ENCODE measurements at regions not wholly inside any gene's neighbourhood (a gene's known extent, or its start where the extent isn't known, plus 50 kb on each side); places are given as distances from the start of the nearest gene placed in this dataset.
"Not testable (repeated sequence)": the region's sequence is repeated elsewhere in the genome, so short reads cannot be mapped to it uniquely, and the experiment has no call there.

GRCh38 chr16:18263046-18263445 lies 73.5 kb downstream of the NPIPA8 start:
- not testable (repeated sequence) for DNase-seq

DNA sequence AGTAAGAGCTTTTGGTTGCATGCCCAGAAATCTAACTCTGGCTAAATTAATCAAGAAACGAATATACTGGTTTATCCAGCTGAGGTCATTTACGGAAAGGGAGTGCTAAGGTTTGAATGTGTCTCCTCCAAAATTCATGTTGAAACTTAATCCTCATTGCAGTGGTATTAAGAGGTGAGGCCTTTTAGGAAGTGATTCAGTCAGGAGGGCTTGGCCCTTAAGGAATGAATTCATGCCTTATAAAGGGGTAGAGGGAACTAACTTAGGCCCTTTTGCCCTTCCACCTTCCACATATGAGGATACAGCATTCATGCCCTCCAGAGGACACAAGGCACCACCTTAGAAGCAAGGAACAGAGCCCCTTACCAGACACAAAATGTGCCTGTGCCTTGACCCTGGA lies 74.7 kb downstream of the NPIPA8 start:
- not testable (repeated sequence) for DNase-seq

GRCh38 chr16:18259496-18260176 lies 76.9 kb downstream of the NPIPA8 start:
- DNase-seq: not testable (repeated sequence)

DNA sequence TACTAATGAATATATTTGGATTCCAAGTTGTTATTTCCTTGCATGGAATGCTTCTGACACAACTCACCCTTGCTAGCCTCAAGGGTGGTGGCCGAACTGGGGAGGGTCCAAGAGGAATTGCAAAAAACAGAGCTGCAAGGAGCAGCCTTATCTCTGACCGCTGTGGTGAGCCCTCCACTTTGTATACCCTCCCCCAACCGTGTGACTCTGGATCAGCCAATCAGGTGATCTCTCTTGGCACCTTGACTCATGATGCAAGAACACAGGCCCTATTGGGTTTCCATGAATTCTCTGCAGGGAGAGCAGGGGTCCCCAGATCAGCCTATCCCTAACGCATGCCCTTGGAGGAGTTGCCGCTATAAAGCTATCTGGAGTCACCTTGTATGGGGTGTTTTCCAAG lies 83.6 kb downstream of the NPIPA8 start:
- DNase-seq: not testable (repeated sequence)

DNA sequence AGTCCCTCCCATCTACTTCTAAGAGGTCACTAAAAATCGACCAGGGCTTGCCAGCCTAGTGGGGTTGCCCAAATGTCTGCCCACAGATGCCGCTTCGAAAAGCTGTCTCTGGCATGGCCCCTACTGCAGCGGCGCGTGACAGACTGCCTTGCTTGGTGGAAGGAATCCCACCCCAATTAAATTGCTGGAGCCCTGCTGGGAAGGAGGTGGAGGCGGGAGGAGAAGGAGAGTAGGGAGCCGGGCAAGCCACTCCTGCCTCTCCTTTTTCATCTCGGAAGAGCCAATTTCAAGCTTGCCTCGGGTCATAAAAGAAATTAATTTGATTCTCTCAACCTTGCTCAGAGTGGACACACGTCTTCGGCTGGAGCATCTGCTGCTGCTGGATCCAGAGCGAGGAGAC lies 106.0 kb downstream of the NPIPA8 start:
- DNase-seq: not testable (repeated sequence)

- DNase-seq: not testable (repeated sequence)
Observed at GRCh38 chr16:18222054-18223009, 114.2 kb downstream of the NPIPA8 start.

GRCh38 chr16:18217741-18218140 lies 118.8 kb downstream of the NPIPA8 start:
- DNase-seq: not testable (repeated sequence)

DNA sequence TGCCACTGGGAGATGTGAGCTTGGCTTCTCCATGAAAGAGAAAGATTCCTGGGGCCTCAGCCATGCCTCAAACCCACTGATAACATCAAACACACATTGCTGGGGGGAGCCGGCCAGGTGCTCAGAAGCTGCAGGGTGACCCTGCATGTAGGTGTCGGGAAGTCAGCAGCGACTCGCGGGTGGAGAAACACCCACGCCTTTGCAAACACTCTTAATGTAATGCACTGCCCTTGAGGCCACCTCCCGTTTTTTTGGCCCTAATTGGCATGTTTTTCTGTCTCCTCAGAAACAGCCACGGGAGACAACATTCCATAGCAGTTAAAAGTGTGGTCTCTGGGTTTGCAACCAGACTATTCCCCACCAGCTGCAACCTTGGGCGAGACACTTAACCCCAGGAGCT lies 119.7 kb downstream of the NPIPA8 start:
- DNase-seq: not testable (repeated sequence)

DNA sequence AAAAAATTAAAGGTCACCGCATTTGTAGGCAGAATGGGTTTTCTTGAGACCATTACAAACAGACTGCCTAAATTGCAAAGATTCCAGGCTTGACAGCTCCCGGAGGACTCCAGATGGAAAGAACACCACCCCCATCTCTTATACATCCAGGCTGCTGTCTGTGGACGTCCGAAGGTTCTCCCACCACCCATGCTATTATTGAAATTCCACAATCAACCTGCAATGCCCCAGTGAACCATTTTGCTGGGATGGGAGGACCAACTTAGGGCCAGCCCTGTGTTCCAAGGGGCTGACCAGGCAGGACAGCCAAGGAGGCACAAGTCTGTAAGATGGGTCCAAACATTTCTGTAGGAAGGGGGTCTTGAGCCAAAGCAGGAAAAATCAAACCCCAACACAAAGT lies 122.7 kb downstream of the NPIPA8 start:
- not testable (repeated sequence) for DNase-seq

DNA sequence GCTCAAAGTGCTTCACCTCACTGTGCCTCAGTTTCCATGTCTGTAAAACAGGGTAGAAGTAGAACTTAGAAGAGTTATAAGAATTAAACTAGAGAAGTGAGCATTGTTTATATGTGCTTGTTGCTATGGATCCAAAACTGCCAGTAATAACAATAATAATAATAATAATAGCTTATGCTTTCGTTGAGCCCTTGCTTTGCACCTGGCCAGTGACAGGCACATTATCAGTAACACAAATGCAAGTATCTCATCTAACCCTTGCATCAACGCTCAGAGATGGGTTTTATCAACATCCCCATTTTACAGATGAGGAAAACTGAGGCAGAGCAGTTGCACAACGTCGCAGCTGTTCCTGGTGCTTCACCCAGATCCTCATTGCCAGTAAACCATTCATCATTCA lies 125.0 kb downstream of the NPIPA8 start:
- not testable (repeated sequence) for DNase-seq

DNA sequence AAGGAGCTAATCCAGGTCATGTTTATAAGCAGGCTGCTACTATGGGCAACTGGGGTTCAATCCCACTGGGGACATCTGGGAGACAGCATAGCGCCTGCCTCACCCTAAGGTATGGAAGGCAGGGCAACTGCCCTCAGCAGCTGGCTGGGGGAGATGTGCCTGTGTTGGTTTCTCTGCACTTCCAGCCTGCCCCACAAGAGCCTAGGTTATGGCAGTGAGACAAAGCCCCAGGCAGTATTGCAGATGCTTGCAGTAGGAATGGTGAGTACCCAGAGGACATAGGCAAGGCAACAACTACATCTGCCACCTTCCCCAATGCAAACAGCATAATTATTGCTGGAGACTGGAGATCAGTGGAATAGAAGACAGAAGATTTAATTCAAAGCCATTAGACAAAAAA lies 131.8 kb downstream of the NPIPA8 start:
- DNase-seq: not testable (repeated sequence)

GRCh38 chr16:18204309-18204708 lies 132.2 kb downstream of the NPIPA8 start:
- not testable (repeated sequence) for DNase-seq

GRCh38 chr16:18201511-18201910 lies 135.0 kb downstream of the NPIPA8 start:
- not testable (repeated sequence) for DNase-seq

DNA sequence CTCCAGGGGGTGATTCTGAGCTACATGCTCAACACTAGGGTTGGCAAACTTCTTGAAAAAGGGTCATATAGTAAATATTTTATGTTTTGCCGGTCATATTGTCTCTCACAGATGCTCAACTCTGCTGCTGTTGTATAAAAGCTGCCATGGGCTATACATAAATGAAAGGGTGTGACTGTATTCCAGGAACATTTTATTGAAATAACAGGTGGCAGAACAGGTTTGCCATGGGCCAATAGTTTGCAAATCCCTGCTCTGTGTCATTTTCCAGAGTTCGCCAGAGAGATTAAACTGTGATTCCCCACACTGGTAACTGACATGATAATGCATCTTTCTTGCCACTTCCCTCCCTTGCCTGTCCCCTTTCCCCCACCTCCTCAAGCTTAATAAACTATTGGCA lies 144.1 kb downstream of the NPIPA8 start:
- not testable (repeated sequence) for DNase-seq

- DNase-seq: not testable (repeated sequence)
Observed at GRCh38 chr16:18190179-18190578, 146.4 kb downstream of the NPIPA8 start.

DNA sequence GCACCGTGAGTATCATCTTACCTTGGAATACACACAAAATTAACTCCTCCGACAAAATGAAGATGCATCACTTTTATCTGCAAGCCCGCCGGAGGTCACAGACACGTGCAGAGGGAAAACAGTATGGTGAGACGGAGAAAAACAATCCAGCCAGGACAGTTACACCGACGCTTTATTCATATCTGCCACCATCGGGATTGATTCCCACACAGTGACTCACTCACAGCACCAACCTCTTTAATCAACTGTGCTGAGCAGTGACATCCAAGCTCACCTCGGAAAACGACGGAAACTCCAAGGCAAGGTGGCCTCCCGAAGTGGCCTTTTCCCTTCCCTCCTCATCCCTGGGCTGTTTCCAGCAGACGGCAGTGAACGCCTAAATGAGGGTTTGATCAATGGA lies 151.8 kb downstream of the NPIPA8 start:
- DNase-seq: not testable (repeated sequence)

DNA sequence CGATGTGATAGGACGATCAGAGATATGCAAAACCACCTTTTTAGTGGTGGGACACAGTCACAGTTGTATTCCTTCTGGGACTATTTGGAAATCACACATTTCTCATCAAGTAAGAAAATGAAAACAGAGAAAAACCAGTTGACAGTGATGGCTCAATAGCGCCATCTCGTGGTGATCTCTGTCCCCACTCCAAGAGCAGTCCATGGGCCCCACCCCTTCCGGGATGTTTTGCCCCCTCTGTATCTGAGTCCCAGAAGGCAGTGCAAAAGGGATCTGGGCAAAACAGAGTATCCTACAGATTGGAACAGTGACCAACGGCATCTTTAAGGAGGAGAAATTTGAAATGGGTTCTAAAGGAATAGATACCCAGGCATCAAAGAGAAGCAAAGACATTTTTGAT lies 155.5 kb downstream of the NPIPA8 start:
- DNase-seq: not testable (repeated sequence)

DNA sequence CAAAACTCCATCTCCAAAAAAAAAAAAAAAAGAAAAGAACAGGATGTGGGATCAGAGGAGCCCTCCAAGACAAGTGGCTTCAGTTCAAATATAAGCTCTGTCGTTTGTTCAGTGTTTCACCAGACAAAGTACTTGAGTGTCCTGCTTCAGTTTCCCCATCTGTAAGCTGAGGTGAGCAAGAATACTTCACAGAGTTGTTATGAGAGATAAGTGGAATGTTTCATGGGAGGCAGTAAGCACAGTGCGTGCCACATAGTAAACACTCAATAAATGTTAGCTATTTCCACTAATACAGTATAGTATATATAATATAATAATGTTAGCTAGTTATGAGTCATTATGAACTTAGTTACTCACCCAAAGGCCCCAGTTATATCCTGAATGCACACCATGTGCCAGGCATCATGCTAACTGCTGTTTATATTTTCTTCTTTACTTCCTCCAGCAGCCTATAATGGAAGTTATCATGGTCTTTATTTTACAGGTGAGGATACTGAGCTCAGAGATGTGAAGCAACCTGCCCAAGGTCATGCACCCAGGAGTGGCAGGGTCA lies 162.5 kb downstream of the NPIPA8 start:
- DNase-seq: peak; percentile 28

- DNase-seq: not testable (repeated sequence)
Observed at GRCh38 chr16:18162293-18162692, 174.2 kb downstream of the NPIPA8 start.

- DNase-seq: not testable (repeated sequence)
Observed at GRCh38 chr16:18161224-18161623, 175.3 kb downstream of the NPIPA8 start.

GRCh38 chr16:18159185-18159584 lies 177.4 kb downstream of the NPIPA8 start:
- not testable (repeated sequence) for DNase-seq

- not testable (repeated sequence) for DNase-seq
Observed at GRCh38 chr16:18157854-18158253, 178.7 kb downstream of the NPIPA8 start.

DNA sequence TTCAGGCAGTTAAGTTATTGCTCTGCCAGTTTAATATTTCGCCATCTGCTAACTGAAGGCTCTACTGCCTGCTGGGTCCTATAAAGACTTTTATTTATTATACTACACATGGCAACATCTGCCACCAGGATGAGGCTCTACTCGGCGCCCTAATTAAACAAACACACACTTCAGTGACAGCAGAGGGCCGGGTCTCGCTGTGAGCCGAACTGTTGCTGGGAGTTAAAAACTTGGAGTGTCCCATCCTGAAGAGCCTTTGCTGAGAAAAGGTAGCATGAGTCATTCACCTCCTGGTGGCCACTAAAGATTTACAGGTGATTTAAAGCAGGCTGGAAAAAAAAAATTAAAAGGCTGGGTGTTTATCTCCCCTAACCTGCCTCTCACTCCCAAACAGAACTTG lies 183.7 kb downstream of the NPIPA8 start:
- DNase-seq: not testable (repeated sequence)
